ENCODE measurements at regions not wholly inside any gene's neighbourhood (a gene's known extent, or its start where the extent isn't known, plus 50 kb on each side); places are given as distances from the start of the nearest gene placed in this dataset.
"Not testable (repeated sequence)": the region's sequence is repeated elsewhere in the genome, so short reads cannot be mapped to it uniquely, and the experiment has no call there.

GRCh38 chrX:95729401-95729800 is 955.2 kb upstream of the DIAPH2 start:
- no peak for ATAC-seq
- DNase-seq, result no peak
- intact Hi-C loops (cut with DNase I, micrococcal nuclease), result no loop called here

DNA sequence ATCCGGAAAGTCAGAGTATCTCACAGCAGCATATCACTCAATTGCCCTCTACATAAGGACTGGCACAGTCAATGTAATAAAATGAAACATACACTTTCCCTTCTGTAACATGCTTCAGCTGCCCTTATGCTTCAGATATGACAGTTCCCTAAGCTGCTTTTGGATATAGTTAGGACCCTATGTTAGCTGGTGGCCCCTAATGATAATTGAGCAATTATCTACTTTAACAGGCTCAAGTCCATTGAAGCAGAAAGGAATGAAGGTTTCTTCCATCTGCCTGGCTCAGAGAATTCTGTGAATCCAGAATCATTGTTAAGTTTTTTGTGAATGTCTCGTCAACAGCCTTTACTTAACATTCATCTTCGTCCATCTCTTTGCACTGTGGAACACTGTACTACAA is 951.2 kb upstream of the DIAPH2 start:
- DNase-seq (no peak), ATAC-seq (no peak)
- intact Hi-C loops (cut with DNase I, micrococcal nuclease), result no loop called here

- ATAC-seq, result no peak
- no peak for DNase-seq
- intact Hi-C loops (cut with DNase I, micrococcal nuclease), result no loop called here
These were observed 930.2 kb upstream of the DIAPH2 start for GRCh38 chrX:95754411-95754810.

GRCh38 chrX:95760356-95760755 is 924.3 kb upstream of the DIAPH2 start:
- DNase-seq, result no peak
- no peak for ATAC-seq
- intact Hi-C loops (cut with DNase I, micrococcal nuclease), result loop anchor here in 1 of 2 donors (10.0 kb wide), 1 partner anchor 424 kb away; no protein-coding TSS in a partner anchor

DNA sequence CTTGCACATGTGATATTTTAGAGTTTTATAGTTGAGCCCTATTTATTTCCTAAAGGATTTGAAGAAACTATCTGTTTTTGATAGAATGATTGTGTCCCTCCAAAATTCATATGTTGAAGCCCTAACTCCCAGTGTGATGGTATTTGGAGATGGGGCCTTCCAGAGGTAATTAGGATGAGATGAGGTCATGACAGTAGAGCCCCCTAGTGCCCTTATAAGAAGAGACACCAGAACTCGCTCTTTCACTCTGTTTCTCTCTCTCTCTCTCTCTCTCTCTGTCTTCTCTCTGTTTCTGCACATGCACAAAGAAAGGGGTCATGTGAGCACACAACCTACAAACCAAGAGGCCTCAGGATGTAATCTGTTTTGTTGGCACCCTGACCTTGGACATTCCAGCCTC is 921.9 kb upstream of the DIAPH2 start:
- ATAC-seq (no peak), DNase-seq (no peak)
- intact Hi-C loops (cut with DNase I, micrococcal nuclease), result loop anchor here in 1 of 2 donors (10.0 kb wide), 1 partner anchor 422 kb away; no protein-coding TSS in a partner anchor

DNA sequence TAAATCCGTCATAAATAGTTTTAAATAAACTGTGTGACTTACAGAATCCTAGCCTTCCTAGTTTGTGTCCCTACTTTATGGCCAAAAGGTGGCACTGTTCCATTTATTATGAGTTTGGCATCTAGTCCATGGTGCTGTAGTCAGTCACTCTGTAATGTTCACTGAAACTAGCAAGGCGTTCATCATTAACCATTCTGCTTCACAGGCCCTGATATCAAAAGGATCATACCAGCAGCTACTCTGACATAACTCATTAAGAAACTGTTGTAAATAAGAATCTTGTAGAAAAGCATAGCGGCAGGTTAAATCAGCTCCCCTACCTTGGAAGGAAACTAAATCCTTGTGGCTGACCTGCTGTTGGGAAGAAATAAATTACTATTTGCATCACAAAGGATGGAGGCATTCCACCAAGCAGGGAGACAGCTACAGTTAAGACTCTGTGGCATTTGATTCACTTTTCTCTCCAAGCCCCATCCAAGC is 919.6 kb upstream of the DIAPH2 start:
- ATAC-seq, result peak; percentile 81
- intact Hi-C loops (cut with DNase I, micrococcal nuclease), result loop anchor here in 1 of 2 donors (10.0 kb wide), 1 partner anchor 420 kb away; no protein-coding TSS in a partner anchor
- peak in 1 of 2 donors; percentile 3 for DNase-seq

DNA sequence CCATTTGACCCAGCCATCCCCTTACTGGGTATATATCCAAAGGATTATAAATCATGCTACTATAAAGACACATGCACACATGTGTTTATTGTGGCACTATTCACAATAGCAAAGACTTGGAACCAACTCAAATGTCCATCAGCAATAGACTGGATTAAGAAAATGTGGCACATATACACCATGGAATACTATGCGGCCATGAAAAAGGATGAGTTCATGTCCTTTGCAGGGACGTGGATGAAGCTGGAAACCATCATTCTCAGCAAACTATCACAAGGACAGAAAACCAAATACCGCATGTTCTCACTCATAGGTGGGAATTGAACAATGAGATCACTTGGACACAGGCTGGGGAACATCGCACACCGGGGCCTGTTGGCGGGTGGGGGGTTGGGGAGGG is 913.4 kb upstream of the DIAPH2 start:
- intact Hi-C loops (cut with DNase I, micrococcal nuclease); DNase-seq; ATAC-seq: not testable (repeated sequence)

DNA sequence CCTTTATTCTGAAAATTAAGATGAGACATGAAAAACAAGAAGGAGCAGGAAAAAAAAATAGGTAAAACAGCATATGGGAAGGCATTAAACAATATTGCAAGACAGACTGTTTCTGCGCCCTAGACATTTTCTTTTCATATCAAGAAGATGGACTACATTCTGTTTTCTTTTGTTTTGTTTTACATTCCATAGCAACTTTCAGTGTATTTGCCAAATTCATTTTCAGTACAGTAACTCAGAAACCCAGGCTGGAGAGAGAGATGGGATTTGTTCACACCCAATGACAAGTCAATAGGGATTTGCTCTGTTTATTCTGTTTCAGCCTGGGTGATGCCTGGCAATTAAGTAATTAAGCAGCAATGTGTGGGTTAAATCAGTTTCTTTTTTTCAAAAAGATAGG is 892.8 kb upstream of the DIAPH2 start:
- DNase-seq (no peak), ATAC-seq (no peak)
- intact Hi-C loops (cut with DNase I, micrococcal nuclease), result no loop called here

DNA sequence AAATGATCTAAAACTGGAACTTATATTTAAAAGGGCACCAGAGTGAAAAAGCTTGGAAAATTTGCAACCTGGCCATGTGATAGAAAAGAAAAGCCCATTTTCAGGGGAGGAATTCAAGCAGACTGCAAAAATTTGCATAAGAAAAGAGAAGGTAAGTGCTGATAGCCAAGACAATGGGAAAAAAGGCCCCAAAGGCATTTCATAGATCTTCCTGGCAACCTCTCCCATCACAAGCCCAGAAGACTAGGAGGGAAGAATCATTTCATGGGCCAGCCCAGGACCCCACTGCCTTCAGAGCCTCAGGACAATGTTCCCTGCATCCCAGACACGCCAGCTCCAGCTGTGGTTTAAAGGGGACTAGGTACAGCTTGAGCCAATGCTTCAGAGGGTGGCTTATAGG is 887.3 kb upstream of the DIAPH2 start:
- ATAC-seq (no peak), DNase-seq (no peak)
- intact Hi-C loops (cut with DNase I, micrococcal nuclease), result no loop called here

DNA sequence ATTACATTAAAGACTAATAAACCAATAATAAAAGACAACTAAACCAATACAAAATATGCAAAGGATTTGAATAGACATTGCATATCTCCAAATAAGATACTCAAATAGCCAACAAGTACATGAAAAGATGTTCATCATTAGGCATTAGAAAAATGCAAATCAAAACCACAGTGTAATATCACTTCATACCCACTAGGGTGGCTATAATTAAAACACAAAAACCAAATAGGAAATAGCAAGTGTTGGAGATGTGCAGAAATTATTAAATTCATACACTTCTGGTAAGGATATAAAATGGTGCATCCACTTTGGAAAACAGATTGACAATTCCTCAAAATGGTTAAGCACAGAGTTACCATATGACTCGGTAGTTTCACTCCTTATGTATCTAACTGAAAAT is 860.8 kb upstream of the DIAPH2 start:
- intact Hi-C loops (cut with DNase I, micrococcal nuclease), result no loop called here
- ATAC-seq, result no peak
- DNase-seq, result no peak

DNA sequence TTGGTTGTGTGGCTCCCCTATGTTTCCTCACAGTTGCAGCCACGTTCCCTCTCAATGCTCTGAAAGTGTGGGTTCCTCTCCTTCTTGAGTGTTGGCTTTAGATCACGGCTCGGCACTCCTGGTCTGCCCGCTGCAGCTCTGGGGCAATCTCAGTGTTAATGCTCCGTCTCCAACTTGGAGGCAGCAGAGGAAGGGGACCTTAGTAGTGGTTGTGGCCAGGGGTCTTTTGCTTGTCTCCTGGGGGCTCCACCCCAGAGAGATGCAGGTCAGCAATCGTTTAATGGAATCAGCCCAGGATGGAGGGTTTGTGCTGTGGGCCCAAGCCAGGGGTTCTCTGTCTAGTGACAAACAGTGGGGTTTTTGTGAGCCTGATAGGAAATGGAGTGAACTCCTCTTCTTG is 849.4 kb upstream of the DIAPH2 start:
- no peak for DNase-seq
- no peak for ATAC-seq
- intact Hi-C loops (cut with DNase I, micrococcal nuclease), result no loop called here

- ATAC-seq (no peak), DNase-seq (no peak)
- intact Hi-C loops (cut with DNase I, micrococcal nuclease), result no loop called here
These were observed 848.1 kb upstream of the DIAPH2 start for GRCh38 chrX:95836517-95836916.

DNA sequence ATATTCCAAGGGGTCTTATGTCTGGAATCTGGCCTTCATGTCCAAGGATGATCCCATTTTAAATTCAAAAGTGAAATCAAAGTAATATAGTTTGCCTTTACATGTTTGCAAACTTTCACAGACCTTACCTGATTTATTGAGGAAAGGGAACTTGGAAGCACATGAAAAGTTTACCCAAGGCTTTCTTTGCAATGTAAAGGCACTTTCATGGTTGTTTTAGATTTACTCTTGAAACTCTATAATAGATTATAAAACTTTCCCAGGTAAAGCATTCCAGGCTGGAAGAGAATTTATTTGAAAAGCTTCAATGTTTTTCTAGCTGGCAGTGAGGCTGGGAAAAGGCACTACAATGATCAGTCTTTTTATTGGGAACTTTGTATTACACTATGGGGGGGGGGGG is 842.8 kb upstream of the DIAPH2 start:
- intact Hi-C loops (cut with DNase I, micrococcal nuclease), result no loop called here
- DNase-seq (no peak), ATAC-seq (no peak)

GRCh38 chrX:95860127-95860526 is 824.5 kb upstream of the DIAPH2 start:
- DNase-seq (no peak), ATAC-seq (peak; percentile 75)
- intact Hi-C loops (cut with DNase I, micrococcal nuclease), result no loop called here

GRCh38 chrX:95875661-95876060 is 809.0 kb upstream of the DIAPH2 start:
- ATAC-seq, result peak; percentile 86
- no peak for DNase-seq
- intact Hi-C loops (cut with DNase I, micrococcal nuclease), result no loop called here

DNA sequence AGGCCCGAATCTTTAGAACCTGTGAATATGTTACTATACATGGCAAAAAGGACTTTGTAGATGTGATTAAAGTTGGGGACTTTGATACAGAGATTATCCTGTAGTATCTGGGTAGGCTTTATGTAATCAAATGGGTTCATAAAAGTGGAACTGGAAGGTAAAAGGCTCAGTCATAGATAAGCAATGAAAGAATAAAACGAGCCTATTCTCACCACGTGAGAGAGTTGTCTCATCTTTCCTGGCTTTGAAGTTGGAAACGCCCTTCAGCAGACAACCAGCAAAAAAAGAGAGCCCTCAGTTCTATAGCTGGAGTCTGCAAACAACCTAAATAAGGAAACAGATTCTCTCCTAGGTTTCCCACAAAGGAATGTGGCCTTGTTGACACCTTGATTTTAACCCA is 805.8 kb upstream of the DIAPH2 start:
- intact Hi-C loops (cut with DNase I, micrococcal nuclease), result no loop called here
- no peak for DNase-seq
- peak; percentile 74 for ATAC-seq

DNA sequence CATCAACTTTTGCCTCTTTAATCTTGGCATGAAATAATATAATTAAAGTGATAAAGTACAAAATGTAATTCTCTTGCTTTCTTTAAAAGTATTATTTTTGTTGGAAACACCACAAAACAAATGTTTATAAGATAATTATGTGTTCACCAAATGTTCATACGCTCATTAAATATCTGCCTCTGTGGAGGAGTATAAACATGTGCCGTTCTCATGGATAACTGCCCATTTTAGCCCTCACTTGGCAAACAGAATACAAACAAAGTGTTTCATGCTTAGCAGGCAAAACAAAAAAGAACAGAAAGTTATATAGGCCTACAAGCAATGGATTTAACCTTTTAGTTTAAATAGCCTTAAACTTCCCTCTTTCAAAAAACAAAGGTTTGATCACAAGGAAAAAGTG is 800.5 kb upstream of the DIAPH2 start:
- intact Hi-C loops (cut with DNase I, micrococcal nuclease), result no loop called here
- no peak for ATAC-seq
- no peak for DNase-seq

GRCh38 chrX:95885074-95885473 is 799.6 kb upstream of the DIAPH2 start:
- DNase-seq (peak; percentile 6 to 51), ATAC-seq (peak; percentile 86)
- intact Hi-C loops (cut with DNase I, micrococcal nuclease), result no loop called here

DNA sequence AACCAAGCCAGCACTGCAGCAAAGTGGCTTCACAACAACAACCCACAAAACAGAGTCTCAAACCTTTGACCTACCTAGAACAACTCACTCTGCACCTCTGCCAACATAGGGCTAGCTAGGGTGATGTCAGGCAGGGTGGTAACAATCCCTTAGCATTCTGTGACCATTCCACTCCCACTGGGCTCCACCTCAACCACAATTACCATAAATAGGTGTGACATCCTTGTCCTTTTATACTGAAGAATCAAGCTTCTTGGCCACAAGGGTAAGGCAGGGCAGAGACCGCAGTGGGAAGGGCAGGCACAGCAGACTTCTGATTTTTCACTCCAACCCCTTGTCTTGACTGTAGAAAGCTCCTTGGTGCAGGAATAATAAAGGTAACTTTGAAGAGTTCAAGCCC is 795.4 kb upstream of the DIAPH2 start:
- ATAC-seq (peak; percentile 84), DNase-seq (peak; percentile 15 to 36)
- intact Hi-C loops (cut with DNase I, micrococcal nuclease), result no loop called here

GRCh38 chrX:95893636-95894035 is 791.0 kb upstream of the DIAPH2 start:
- no peak for ATAC-seq
- DNase-seq, result no peak

GRCh38 chrX:95903490-95903889 is 781.2 kb upstream of the DIAPH2 start:
- intact Hi-C loops (cut with DNase I, micrococcal nuclease), result no loop called here
- DNase-seq (no peak), ATAC-seq (no peak)

More at GRCh38 chrX:95893636-95894035, 791.0 kb upstream of the DIAPH2 start:
- intact Hi-C loops (cut with DNase I, micrococcal nuclease), result no loop called here

- DNase-seq, result no peak
- ATAC-seq, result no peak
- intact Hi-C loops (cut with DNase I, micrococcal nuclease), result no loop called here
These were observed 780.7 kb upstream of the DIAPH2 start for GRCh38 chrX:95903975-95904374.

Measured in left colon (tissue), 2 donors.